ENCODE measurements at regions not wholly inside any gene's neighbourhood (a gene's known extent, or its start where the extent isn't known, plus 50 kb on each side); places are given as distances from the start of the nearest gene placed in this dataset.
A peak's percentile ranks its signal among the peaks of the same experiment; 100 is the strongest.

GRCh38 chrX:57821703-57822387 lies 88.4 kb downstream of the ZXDA start:
- Histone ChIP-seq H3K79me1 (ENCODE audit: low read depth in 1 of 2, low read length in 2 of 2) (no peaks in the 10 kb centered on the region), H4K5ac (ENCODE audit: low read depth, low read length) (no peak overlapping the region), H3K18ac (ENCODE audit: low read depth, low read length) (no peak overlapping the region), H3K27me3 (ENCODE audit: control insufficient read depth, insufficient read depth, low read length) (no peaks in the 10 kb centered on the region), H2BK20ac (ENCODE audit: low read depth, low read length) (no peak overlapping the region), H3K9me3 (ENCODE audit: control insufficient read depth, insufficient read depth, low read length) (no peaks in the 10 kb centered on the region), H2AK5ac (ENCODE audit: low read depth, low read length) (no peak overlapping the region), H3K4ac (ENCODE audit: low read depth, low read length) (no peak overlapping the region), H4K8ac (ENCODE audit: low read depth in 2 of 2, low read length in 2 of 2) (no peak overlapping the region), H2AFZ (replicated peaks; ENCODE audit: low read length, poor library complexity) (no peak overlapping the region), H2AK9ac (replicated peaks; ENCODE audit: low read depth, low read length, poor library complexity) (no peak overlapping the region), H3K27ac (ENCODE audit: insufficient read depth, low read length) (no peak overlapping the region), H3K23ac (ENCODE audit: low read depth, low read length) (no peak overlapping the region), H3K36me3 (ENCODE audit: control insufficient read depth, insufficient read depth, low read length) (no peaks in the 10 kb centered on the region), H3K9me1 (ENCODE audit: insufficient read depth, low read length) (no peaks in the 10 kb centered on the region), H2BK120ac (ENCODE audit: low read depth, low read length) (no peak overlapping the region), H2BK15ac (ENCODE audit: low read depth, low read length) (no peak overlapping the region), H2BK5ac (ENCODE audit: low read depth, low read length, poor library complexity, severe bottlenecking) (no peak overlapping the region), H3K9ac (ENCODE audit: low read depth, low read length) (no peak overlapping the region), H3K14ac (replicated peaks; ENCODE audit: low read depth, low read length) (no peak overlapping the region), H3K4me3 (ENCODE audit: insufficient read depth, low read depth, low read length) (no peak overlapping the region), H4K20me1 (ENCODE audit: insufficient read depth, low read length) (no peaks in the 10 kb centered on the region), H3K4me1 (ENCODE audit: control insufficient read depth, insufficient read depth, low read length) (no peaks in the 10 kb centered on the region), H3K4me2 (ENCODE audit: low read depth, low read length) (no peak overlapping the region), H3K56ac (ENCODE audit: extremely low read depth, insufficient read depth, low read length) (no peak overlapping the region), H4K91ac (ENCODE audit: insufficient read depth, low read depth, low read length) (no peak overlapping the region)
- intact Hi-C loops (cut with micrococcal nuclease) (loop anchor here (1.0 kb wide), 3 partner anchors 97 to 204 kb away; no protein-coding TSS in a partner anchor), dilution Hi-C loops (cut with HindIII; ENCODE audit: low sequenced_read_pairs, unreplicated experiment) (no loop called here), in situ Hi-C loops (cut with MboI; ENCODE audit: low sequenced_read_pairs) (no loop called here)
- ATAC-seq (ENCODE audit: low read depth) (peak; percentile 69), DNase-seq (peak; percentile 55)
- ChIA-PET POLR2A (ENCODE audit: unreplicated experiment) (no interaction called here), CTCF (interaction anchor here (1.8 kb wide), 1 partner anchor 108 kb away, joined by 5 read pairs; no protein-coding TSS in a partner anchor)
- WGBS, 2 experiments (ENCODE audit: extremely low coverage in 2 of 2, insufficient read length in 1 of 2), result 40% methylated on average over 2 of the region's 8 CpGs; no CpG with 5 or more reads in 1 of the 2 experiments
- TF ChIP-seq, protein P1, sequence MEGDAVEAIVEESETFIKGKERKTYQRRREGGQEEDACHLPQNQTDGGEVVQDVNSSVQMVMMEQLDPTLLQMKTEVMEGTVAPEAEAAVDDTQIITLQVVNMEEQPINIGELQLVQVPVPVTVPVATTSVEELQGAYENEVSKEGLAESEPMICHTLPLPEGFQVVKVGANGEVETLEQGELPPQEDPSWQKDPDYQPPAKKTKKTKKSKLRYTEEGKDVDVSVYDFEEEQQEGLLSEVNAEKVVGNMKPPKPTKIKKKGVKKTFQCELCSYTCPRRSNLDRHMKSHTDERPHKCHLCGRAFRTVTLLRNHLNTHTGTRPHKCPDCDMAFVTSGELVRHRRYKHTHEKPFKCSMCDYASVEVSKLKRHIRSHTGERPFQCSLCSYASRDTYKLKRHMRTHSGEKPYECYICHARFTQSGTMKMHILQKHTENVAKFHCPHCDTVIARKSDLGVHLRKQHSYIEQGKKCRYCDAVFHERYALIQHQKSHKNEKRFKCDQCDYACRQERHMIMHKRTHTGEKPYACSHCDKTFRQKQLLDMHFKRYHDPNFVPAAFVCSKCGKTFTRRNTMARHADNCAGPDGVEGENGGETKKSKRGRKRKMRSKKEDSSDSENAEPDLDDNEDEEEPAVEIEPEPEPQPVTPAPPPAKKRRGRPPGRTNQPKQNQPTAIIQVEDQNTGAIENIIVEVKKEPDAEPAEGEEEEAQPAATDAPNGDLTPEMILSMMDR (conservative IDR thresholded peaks at IDR 0.05; ENCODE audit: low read depth, low read length), result peak; percentile 71
- TF ChIP-seq SMC3 (IDR thresholded peaks at IDR 0.05; ENCODE audit: low read depth, low read length), result peak; percentile 69
- TF ChIP-seq RAD21 (IDR thresholded peaks at IDR 0.05; ENCODE audit: low read length), result peak; percentile 85
- TF ChIP-seq MXI1 (IDR thresholded peaks at IDR 0.05; ENCODE audit: borderline replicate concordance, low read depth, low read length), result no peak
- BruUV-seq (replicated peaks), result no TSS peak
